Progenitor cell of endocrine pancreas (in vitro differentiated cells): ENCODE measurements at regions not wholly inside any gene's neighbourhood (a gene's known extent, or its start where the extent isn't known, plus 50 kb on each side); places are given as distances from the start of the nearest gene placed in this dataset.

Source experiments
- DNase-seq: peaks from one replicate; pipeline ENCODE4 v3.0.0; 2021; ENCODE audit warnings: low spot score; ENCODE audit not compliant: unreplicated experiment
- H3K27ac Mint-ChIP-seq: 2 replicates; pipeline ENCODE4 v1.8.0; 2021; ENCODE audit warnings: mild to moderate bottlenecking, moderate library complexity, mixed read lengths
- H3K27me3 Mint-ChIP-seq: 2 replicates; pipeline ENCODE4 v1.8.0; 2021; ENCODE audit warnings: mixed read lengths
- H3K36me3 Mint-ChIP-seq: 2 replicates; pipeline ENCODE4 v1.8.0; 2022; ENCODE audit warnings: mixed read lengths; ENCODE audit not compliant: insufficient read depth
- H3K4me1 Mint-ChIP-seq: 2 replicates; pipeline ENCODE4 v1.8.0; 2021; ENCODE audit warnings: low read depth, mixed read lengths
- H3K4me3 Mint-ChIP-seq: 2 replicates; pipeline ENCODE4 v1.8.0; 2021; ENCODE audit warnings: low read depth, mild to moderate bottlenecking, moderate library complexity, mixed read lengths
- H3K9me3 Mint-ChIP-seq: 2 replicates; pipeline ENCODE4 v1.8.0; 2021; ENCODE audit warnings: low read depth, mixed read lengths
- TF ChIP-seq, protein P1 (sequence below): fragments of 200-600 bp; sonication (generic); IDR thresholded peaks from one replicate; pipeline ENCODE4 v1.5.0; 2021; ENCODE audit warnings: antibody characterized with exemption, mild to moderate bottlenecking; ENCODE audit not compliant: unreplicated experiment

DNA sequence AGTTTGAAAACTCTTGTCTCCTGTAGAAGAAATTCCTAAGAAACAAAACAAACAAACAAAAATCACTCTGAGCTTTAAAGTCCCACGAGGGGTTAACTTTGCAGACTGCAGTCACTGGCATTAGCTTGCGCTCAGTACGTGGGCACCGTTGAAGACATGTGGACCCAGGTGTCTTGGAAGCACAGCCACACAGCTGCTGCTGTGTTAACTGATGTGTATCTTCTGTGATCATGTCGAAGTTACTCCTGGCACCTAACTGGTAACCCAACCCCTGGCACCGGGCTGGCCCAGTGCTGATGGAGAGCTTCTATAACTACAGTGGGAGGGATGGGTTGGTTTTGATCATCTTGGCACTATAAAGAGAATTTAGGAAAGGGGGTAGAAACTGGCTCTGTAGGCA is 51.6 kb upstream of the FHL2 start:
- no peak overlapping the region for H3K4me3 Mint-ChIP-seq
- H3K36me3 Mint-ChIP-seq, result no peaks in the 10 kb centered on the region
- peaks cover 7% of the 10 kb centered on the region for H3K4me1 Mint-ChIP-seq
- TF ChIP-seq, protein P1, sequence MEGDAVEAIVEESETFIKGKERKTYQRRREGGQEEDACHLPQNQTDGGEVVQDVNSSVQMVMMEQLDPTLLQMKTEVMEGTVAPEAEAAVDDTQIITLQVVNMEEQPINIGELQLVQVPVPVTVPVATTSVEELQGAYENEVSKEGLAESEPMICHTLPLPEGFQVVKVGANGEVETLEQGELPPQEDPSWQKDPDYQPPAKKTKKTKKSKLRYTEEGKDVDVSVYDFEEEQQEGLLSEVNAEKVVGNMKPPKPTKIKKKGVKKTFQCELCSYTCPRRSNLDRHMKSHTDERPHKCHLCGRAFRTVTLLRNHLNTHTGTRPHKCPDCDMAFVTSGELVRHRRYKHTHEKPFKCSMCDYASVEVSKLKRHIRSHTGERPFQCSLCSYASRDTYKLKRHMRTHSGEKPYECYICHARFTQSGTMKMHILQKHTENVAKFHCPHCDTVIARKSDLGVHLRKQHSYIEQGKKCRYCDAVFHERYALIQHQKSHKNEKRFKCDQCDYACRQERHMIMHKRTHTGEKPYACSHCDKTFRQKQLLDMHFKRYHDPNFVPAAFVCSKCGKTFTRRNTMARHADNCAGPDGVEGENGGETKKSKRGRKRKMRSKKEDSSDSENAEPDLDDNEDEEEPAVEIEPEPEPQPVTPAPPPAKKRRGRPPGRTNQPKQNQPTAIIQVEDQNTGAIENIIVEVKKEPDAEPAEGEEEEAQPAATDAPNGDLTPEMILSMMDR, result no peak
- H3K27me3 Mint-ChIP-seq, result peaks cover 3% of the 10 kb centered on the region
- no peak for DNase-seq
- H3K9me3 Mint-ChIP-seq, result no peaks in the 10 kb centered on the region
- no peak overlapping the region for H3K27ac Mint-ChIP-seq

GRCh38 chr2:105449076-105449475 is 50.2 kb upstream of the FHL2 start:
- TF ChIP-seq, protein P1, result no peak
- no peak for DNase-seq
- H3K4me3 Mint-ChIP-seq, result no peak overlapping the region
- H3K36me3 Mint-ChIP-seq, result no peaks in the 10 kb centered on the region
- H3K9me3 Mint-ChIP-seq, result no peaks in the 10 kb centered on the region
- H3K4me1 Mint-ChIP-seq, result peaks cover 1% of the 10 kb centered on the region
- peaks cover 3% of the 10 kb centered on the region for H3K27me3 Mint-ChIP-seq
- H3K27ac Mint-ChIP-seq, result no peak overlapping the region
